ENCODE measurements at regions not wholly inside any gene's neighbourhood (a gene's known extent, or its start where the extent isn't known, plus 50 kb on each side); places are given as distances from the start of the nearest gene placed in this dataset.

- Mint-ChIP-seq H3K36me3 (no peaks in the 10 kb centered on the region), H3K27ac (no peak overlapping the region), H3K9me3 (no peaks in the 10 kb centered on the region), H3K4me3 (no peak overlapping the region), H3K27me3 (ENCODE audit: low read depth) (peaks cover 12% of the 10 kb centered on the region), H3K4me1 (peaks cover 11% of the 10 kb centered on the region)
- DNase-seq (ENCODE audit: low spot score in 2 of 2, unreplicated experiment in 2 of 2): no peak
- no peak for TF ChIP-seq CTCF (IDR thresholded peaks at IDR 0.05; ENCODE audit: unreplicated experiment)
These were observed 324.4 kb upstream of the ADAMTSL1 start for GRCh38 chr9:18149471-18150011.

GRCh38 chr9:18154661-18155060 lies 319.3 kb upstream of the ADAMTSL1 start:
- Mint-ChIP-seq H3K36me3 (no peaks in the 10 kb centered on the region), H3K4me1 (peaks cover 18% of the 10 kb centered on the region), H3K4me3 (no peak overlapping the region), H3K27ac (no peak overlapping the region), H3K27me3 (ENCODE audit: low read depth) (no peaks in the 10 kb centered on the region), H3K9me3 (no peaks in the 10 kb centered on the region)
- TF ChIP-seq CTCF (IDR thresholded peaks at IDR 0.05; ENCODE audit: unreplicated experiment): no peak
- no peak for DNase-seq (ENCODE audit: low spot score in 2 of 2, unreplicated experiment in 2 of 2)

GRCh38 chr9:18159254-18159653 lies 314.7 kb upstream of the ADAMTSL1 start:
- Mint-ChIP-seq H3K27me3 (ENCODE audit: low read depth) (peaks cover 1% of the 10 kb centered on the region), H3K27ac (no peak overlapping the region), H3K4me3 (no peak overlapping the region), H3K36me3 (no peaks in the 10 kb centered on the region), H3K9me3 (no peaks in the 10 kb centered on the region), H3K4me1 (peaks cover 25% of the 10 kb centered on the region)
- no peak for DNase-seq (ENCODE audit: low spot score in 2 of 2, unreplicated experiment in 2 of 2)
- no peak for TF ChIP-seq CTCF (IDR thresholded peaks at IDR 0.05; ENCODE audit: unreplicated experiment)

GRCh38 chr9:18163146-18163545 lies 310.8 kb upstream of the ADAMTSL1 start:
- peaks cover 36% of the 10 kb centered on the region for H3K4me1 Mint-ChIP-seq
- DNase-seq (ENCODE audit: low spot score in 2 of 2, unreplicated experiment in 2 of 2): no peak
- TF ChIP-seq CTCF (IDR thresholded peaks at IDR 0.05; ENCODE audit: unreplicated experiment): no peak

GRCh38 chr9:18167733-18168132 lies 306.2 kb upstream of the ADAMTSL1 start:
- Mint-ChIP-seq H3K9me3 (no peaks in the 10 kb centered on the region), H3K4me3 (no peak overlapping the region), H3K36me3 (no peaks in the 10 kb centered on the region), H3K27me3 (ENCODE audit: low read depth) (no peaks in the 10 kb centered on the region), H3K4me1 (peaks cover 29% of the 10 kb centered on the region), H3K27ac (no peak overlapping the region)
- no peak for TF ChIP-seq CTCF (IDR thresholded peaks at IDR 0.05; ENCODE audit: unreplicated experiment)
- no peak for DNase-seq (ENCODE audit: low spot score in 2 of 2, unreplicated experiment in 2 of 2)

More at GRCh38 chr9:18163146-18163545, 310.8 kb upstream of the ADAMTSL1 start:
- H3K9me3 Mint-ChIP-seq: no peaks in the 10 kb centered on the region
- no peaks in the 10 kb centered on the region for H3K36me3 Mint-ChIP-seq
- no peak overlapping the region for H3K27ac Mint-ChIP-seq
- no peak overlapping the region for H3K4me3 Mint-ChIP-seq
- peaks cover 1% of the 10 kb centered on the region for H3K27me3 Mint-ChIP-seq (ENCODE audit: low read depth)

GRCh38 chr9:18173923-18174322 lies 300.0 kb upstream of the ADAMTSL1 start:
- Mint-ChIP-seq H3K27ac (peak overlapping the region; percentile 40), H3K27me3 (ENCODE audit: low read depth) (no peaks in the 10 kb centered on the region), H3K9me3 (peaks cover 5% of the 10 kb centered on the region), H3K4me1 (peaks cover 13% of the 10 kb centered on the region), H3K4me3 (no peak overlapping the region), H3K36me3 (peaks cover 6% of the 10 kb centered on the region)
- DNase-seq (ENCODE audit: low spot score in 2 of 2, unreplicated experiment in 2 of 2): no peak
- TF ChIP-seq CTCF (IDR thresholded peaks at IDR 0.05; ENCODE audit: unreplicated experiment): no peak

Data from mesothelial cell of epicardium (in vitro differentiated cells).